Activated CD4-positive, alpha-beta memory T cell treated with anti-CD3 and anti-CD28 coated beads, Interleukin-2, amount 10 ng/mL, durations not matched to agents 7 days and 5 days (primary cell): ENCODE measurements at regions not wholly inside any gene's neighbourhood (a gene's known extent, or its start where the extent isn't known, plus 50 kb on each side); places are given as distances from the start of the nearest gene placed in this dataset.
"Not testable (repeated sequence)": the region's sequence is repeated elsewhere in the genome, so short reads cannot be mapped to it uniquely, and the experiment has no call there.

Experiments
- CTCF ChIA-PET: fragments of 350-600 bp; sonication (Branson Sonifier 250); formaldehyde crosslinking; loops from one replicate; lab custom pipeline; 2021; ENCODE audit warnings: antibody characterized with exemption, inconsistent platforms; lab: Charles Lee
- POLR2A ChIA-PET: fragments of 350-600 bp; sonication (Branson Sonifier 250); formaldehyde crosslinking; loops from one replicate; lab custom pipeline; 2021; ENCODE audit warnings: antibody characterized with exemption; lab: Charles Lee
- DNase-seq: peaks from one replicate; pipeline ENCODE4 v3.0.0-alpha.2; 2020
- H3K27ac Mint-ChIP-seq: one replicate; pipeline ENCODE4 v1.8.0; 2021; ENCODE audit warnings: mild to moderate bottlenecking, mixed read lengths
- H3K27me3 Mint-ChIP-seq: one replicate; pipeline ENCODE4 v1.8.0; 2021; ENCODE audit warnings: mixed read lengths
- H3K36me3 Mint-ChIP-seq: one replicate; pipeline ENCODE4 v1.8.0; 2021; ENCODE audit warnings: low read depth, mixed read lengths
- H3K4me1 Mint-ChIP-seq: one replicate; pipeline ENCODE4 v1.8.0; 2021; ENCODE audit warnings: mixed read lengths
- H3K4me3 Mint-ChIP-seq: one replicate; pipeline ENCODE4 v1.8.0; 2021; ENCODE audit warnings: mild to moderate bottlenecking, mixed read lengths
- H3K9me3 Mint-ChIP-seq: one replicate; pipeline ENCODE4 v1.8.0; 2021; ENCODE audit warnings: mixed read lengths

DNA sequence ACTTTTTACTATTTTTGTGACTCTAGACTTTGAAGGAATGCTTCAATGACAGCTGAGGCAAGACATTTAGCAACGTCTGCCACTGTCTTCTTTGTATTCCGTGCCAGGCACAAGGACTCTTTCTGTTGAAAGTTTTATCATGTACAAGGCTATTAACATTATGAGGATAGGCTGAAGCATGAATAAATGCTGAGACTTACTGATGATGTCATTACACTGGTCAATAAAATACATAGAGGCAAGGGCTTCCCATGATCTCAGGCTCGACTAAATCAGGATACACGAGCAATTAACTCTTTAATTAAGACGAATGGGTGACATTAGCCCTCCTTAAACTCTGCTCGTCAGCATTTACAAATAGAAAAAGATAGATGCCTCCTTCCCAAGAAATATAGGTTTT lies 1393.3 kb upstream of the WWC1 start:
- ChIA-PET CTCF (no interaction called here), POLR2A (no interaction called here)
- H3K27ac Mint-ChIP-seq: no peak overlapping the region
- H3K36me3 Mint-ChIP-seq: no peaks in the 10 kb centered on the region
- peaks cover 4% of the 10 kb centered on the region for H3K9me3 Mint-ChIP-seq
- H3K4me1 Mint-ChIP-seq: no peaks in the 10 kb centered on the region
- no peak overlapping the region for H3K4me3 Mint-ChIP-seq
- no peaks in the 10 kb centered on the region for H3K27me3 Mint-ChIP-seq
- no peak for DNase-seq

DNA sequence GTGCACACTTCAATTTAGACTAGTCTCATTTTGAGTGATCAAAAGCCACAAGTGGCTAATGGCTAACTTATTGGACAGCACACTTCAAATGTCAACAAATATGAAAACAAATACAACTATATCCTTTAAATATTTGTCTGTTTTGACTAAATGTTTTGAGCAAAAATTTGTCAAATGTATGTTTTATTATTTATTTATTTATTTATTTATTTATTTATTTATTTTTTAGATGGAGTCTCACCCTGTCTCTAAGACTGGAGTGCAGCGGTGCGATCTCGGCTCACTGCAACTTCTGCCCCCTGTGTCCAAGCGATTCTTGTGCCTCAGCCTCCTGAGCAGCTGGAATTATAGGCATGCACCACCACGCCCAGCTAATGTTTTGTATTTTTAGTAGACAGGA lies 1392.1 kb upstream of the WWC1 start:
- ChIA-PET CTCF (no interaction called here), POLR2A (no interaction called here)
- no peak overlapping the region for H3K27ac Mint-ChIP-seq
- no peak overlapping the region for H3K4me3 Mint-ChIP-seq
- H3K9me3 Mint-ChIP-seq: peaks cover 4% of the 10 kb centered on the region
- H3K36me3 Mint-ChIP-seq: no peaks in the 10 kb centered on the region
- no peaks in the 10 kb centered on the region for H3K4me1 Mint-ChIP-seq
- H3K27me3 Mint-ChIP-seq: no peaks in the 10 kb centered on the region
- no peak for DNase-seq

DNA sequence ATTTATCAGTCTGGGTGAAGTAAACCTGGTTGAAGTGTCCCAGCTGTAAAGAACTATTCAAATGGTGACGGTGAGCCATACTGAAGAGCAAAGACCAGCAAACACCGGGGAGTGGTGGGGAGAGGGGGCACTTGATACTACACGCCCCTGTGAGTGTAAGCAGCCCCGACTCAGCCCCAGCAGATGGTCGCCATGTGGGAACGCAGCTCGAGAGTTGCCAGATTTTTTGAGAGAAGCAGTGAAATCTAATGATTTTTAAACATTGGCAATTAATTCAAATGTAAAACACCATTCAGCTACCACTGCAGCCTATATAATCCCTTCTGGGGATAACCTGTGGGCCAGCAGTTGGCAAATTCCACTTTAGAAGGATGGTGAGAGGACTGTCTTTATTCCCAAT lies 1386.9 kb upstream of the WWC1 start:
- H3K36me3 Mint-ChIP-seq: no peaks in the 10 kb centered on the region

DNA sequence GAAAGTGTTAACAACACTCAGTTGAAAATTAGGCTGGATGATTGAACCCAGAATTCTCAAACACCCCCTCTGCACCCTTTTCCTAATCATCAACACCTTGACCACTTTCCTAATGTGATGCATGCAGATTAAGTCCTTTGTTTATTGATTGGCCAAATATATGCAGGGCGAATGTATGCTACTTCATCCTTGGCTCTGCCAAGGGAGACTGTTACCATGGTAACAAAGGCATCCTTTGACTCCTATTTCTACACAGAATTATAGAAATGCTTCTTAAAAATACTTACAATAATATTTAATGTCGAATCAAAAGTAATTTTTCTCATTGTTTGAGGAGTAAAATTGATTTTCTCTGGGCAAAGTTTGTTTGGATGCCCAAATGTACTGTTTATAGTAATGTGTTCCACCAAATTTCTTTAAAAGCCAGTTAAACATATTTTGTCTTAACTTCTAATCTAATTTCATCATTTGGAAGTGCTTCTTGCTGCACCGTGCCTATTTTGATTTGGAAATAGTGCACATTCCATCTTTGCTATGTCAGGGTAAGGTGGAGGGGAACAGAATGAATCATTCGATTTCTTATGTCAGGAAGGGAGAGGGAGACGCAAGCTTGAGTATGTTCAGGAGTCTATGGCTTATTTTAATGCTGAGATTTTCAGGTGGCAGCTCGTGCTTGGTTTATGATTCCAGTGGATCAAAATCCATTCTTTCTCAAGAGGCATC lies 1384.3 kb upstream of the WWC1 start:
- Mint-ChIP-seq H3K36me3 (no peaks in the 10 kb centered on the region), H3K9me3 (peaks cover 6% of the 10 kb centered on the region), H3K4me1 (no peaks in the 10 kb centered on the region), H3K4me3 (no peak overlapping the region), H3K27ac (no peak overlapping the region), H3K27me3 (no peaks in the 10 kb centered on the region)
- ChIA-PET CTCF (no interaction called here), POLR2A (no interaction called here)
- DNase-seq: no peak

More for the DNA sequence above, 1386.9 kb upstream of the WWC1 start:
- CTCF ChIA-PET: no interaction called here
- POLR2A ChIA-PET: no interaction called here
- DNase-seq: no peak
- Mint-ChIP-seq H3K9me3 (peaks cover 5% of the 10 kb centered on the region), H3K4me3 (no peak overlapping the region), H3K4me1 (no peaks in the 10 kb centered on the region), H3K27ac (no peak overlapping the region), H3K27me3 (no peaks in the 10 kb centered on the region)

DNA sequence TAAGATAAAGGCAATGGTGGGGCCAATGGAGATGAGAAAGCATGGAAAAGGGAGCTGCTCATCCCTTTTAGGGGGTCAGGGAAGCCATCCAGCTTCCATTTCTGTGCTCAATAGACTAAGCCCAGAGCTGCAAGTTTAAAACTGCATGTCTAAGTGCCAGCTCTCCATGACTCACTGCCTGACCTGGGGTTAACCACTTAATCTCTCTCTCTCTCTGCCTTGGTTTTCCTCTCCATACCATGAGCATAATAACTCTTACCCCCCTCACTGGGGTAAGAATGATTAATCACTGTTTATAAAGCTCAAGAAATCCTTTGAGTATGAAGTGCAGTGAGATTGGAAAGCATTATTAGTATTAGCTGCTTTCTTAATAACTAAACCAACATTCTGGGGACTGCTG lies 1382.4 kb upstream of the WWC1 start:
- Mint-ChIP-seq H3K4me1 (no peaks in the 10 kb centered on the region), H3K27ac (no peak overlapping the region), H3K27me3 (no peaks in the 10 kb centered on the region), H3K9me3 (peaks cover 6% of the 10 kb centered on the region), H3K36me3 (no peaks in the 10 kb centered on the region), H3K4me3 (no peak overlapping the region)
- no peak for DNase-seq
- ChIA-PET CTCF (no interaction called here), POLR2A (no interaction called here)

DNA sequence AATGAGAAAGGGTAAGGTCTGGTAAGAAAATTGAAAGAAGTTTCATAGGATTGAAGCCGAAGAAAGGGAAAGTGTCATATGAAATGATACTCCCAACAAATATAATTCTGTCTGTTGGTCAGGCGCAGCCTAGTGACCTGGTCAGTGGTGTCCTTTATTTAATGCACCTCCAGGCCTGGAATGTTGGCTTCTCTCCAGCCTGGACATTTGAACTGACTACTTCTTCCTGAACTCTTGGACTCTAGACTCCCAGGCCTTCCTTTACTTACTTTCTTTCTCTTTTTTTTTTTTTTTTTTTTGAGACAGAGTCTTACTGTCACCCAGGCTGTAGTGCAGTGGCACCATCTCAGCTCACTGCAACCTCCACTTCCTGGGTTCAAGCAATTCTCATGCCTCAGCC lies 1381.5 kb upstream of the WWC1 start:
- Mint-ChIP-seq H3K4me3 (no peak overlapping the region), H3K27ac (no peak overlapping the region), H3K36me3 (no peaks in the 10 kb centered on the region), H3K27me3 (no peaks in the 10 kb centered on the region), H3K4me1 (no peaks in the 10 kb centered on the region), H3K9me3 (peaks cover 6% of the 10 kb centered on the region)
- CTCF ChIA-PET: no interaction called here
- POLR2A ChIA-PET: no interaction called here
- no peak for DNase-seq

DNA sequence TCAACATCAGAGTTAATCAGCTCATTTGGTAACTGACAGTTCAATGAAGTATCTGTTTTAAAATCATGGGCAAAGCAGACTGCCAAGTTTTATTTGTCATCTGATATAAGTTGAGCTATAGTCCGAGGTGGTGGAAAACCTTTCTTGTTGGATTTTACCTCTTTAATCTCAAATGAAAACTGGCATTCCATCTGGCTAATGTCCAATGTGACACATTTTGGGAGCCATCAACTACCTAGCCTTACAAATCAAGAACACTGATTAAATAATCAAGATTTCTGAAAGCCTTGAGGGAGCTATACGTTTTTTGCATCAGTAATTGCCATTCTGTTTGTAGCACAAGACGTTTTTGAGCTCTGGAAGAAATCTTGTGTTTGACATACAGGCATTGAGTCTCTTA lies 1380.5 kb upstream of the WWC1 start:
- Mint-ChIP-seq H3K4me3 (no peak overlapping the region), H3K4me1 (no peaks in the 10 kb centered on the region), H3K9me3 (peaks cover 6% of the 10 kb centered on the region), H3K36me3 (no peaks in the 10 kb centered on the region), H3K27me3 (no peaks in the 10 kb centered on the region), H3K27ac (no peak overlapping the region)
- no peak for DNase-seq
- CTCF ChIA-PET: no interaction called here
- POLR2A ChIA-PET: no interaction called here

DNA sequence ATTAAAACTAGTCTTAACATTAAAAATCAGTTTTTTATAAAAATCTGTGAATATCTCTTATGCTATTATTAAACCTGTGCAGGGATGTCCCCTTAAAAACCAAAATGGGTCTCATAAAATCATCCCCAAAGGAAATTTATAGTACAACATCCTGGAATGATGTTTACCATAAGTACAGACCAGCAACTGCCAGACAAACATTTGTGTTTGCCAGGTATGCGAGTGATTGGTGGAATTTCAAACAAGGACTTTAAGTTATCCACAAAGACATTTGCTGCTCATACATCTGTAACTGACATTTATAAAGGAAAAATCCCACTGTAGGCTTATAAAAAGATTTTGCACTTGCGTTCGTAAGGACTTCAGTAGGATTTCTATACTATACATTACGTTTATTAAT lies 1375.4 kb upstream of the WWC1 start:
- no peaks in the 10 kb centered on the region for H3K4me1 Mint-ChIP-seq
- peaks cover 9% of the 10 kb centered on the region for H3K9me3 Mint-ChIP-seq
- no peak overlapping the region for H3K27ac Mint-ChIP-seq
- DNase-seq: no peak
- ChIA-PET POLR2A (no interaction called here), CTCF (no interaction called here)
- no peaks in the 10 kb centered on the region for H3K27me3 Mint-ChIP-seq
- no peak overlapping the region for H3K4me3 Mint-ChIP-seq
- H3K36me3 Mint-ChIP-seq: no peaks in the 10 kb centered on the region

DNA sequence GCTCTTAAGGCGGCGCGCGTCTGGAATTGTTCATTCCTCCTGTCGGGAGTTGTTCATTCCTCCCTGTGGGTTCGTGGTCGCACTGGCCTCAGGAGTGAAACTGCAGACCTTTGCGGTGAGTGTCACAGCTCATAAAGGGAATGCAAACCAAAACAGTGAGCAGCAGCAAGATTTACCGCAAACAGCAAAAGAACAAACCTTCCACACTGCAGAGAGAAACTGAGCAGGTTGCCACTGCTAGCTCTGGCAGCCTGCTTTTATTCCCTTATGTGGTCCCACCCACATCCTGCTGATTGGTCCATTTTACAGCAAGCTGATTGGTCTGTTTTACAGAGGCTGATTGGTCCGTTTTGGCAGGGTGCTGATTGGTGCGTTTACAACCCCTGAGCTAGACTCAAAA lies 1365.3 kb upstream of the WWC1 start:
- ChIA-PET CTCF (no interaction called here), POLR2A (no interaction called here)
- H3K36me3 Mint-ChIP-seq: no peaks in the 10 kb centered on the region
- DNase-seq: no peak
- H3K27ac Mint-ChIP-seq: no peak overlapping the region
- H3K4me3 Mint-ChIP-seq: no peak overlapping the region
- H3K9me3 Mint-ChIP-seq: peaks cover 20% of the 10 kb centered on the region
- no peaks in the 10 kb centered on the region for H3K27me3 Mint-ChIP-seq
- H3K4me1 Mint-ChIP-seq: no peaks in the 10 kb centered on the region

DNA sequence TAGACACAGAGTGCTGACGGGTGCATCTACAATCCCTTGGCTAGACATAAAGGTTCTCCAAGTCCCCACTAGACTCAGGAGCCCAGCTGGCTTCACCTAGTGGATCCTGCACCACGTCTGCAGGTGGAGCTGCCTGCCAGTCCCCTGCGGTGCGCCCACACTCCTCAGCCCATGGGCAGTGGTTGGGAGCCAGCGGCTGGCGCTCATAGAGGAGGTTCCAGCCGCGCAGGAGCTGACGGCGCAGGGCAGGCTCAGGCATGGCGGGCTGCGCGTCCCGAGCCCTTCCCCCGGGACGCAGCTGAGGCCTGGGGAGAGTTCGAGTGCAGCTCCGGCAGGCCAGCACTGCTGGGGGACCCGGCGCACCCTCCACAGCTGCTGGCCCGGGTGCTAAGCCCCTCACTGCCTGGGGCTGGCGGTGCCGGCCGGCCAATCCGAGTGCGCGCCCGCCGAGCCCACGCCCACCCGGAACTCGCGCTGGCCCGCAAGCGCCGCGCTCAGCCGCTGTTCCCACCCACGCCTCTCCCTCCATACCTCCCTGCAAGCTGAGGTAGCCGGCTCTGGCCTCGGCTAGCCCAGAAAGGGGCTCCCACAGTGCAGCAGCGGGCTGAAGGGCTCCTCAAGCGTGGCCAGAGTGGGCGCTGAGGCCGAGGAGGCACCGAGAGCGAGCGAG lies 1364.5 kb upstream of the WWC1 start:
- POLR2A ChIA-PET, H3K4me3 Mint-ChIP-seq, H3K27me3 Mint-ChIP-seq, DNase-seq, H3K27ac Mint-ChIP-seq, H3K4me1 Mint-ChIP-seq, CTCF ChIA-PET, H3K36me3 Mint-ChIP-seq: not testable (repeated sequence)
- H3K9me3 Mint-ChIP-seq: peaks cover 24% of the 10 kb centered on the region

DNA sequence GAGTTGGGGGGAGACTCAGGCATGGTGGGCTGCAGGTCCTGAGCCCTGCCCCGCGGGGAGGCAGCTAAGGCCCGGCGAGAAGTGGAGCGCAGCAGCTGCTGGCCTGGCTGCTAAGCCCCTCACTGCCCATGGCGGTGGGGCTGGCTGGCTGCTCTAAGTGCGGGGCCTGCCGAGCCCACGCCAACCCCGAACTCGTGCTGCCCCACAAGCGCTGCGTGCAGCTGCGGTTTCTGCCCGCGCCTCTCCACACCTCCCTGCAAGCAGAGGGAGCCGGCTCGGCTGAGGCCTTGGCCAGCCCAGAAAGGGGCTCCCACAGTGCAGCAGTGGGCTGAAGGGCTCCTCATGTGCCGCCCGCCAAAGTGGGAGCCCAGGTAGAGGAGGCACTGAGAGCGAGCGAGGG lies 1355.1 kb upstream of the WWC1 start:
- Mint-ChIP-seq H3K4me1 (no peaks in the 10 kb centered on the region), H3K36me3 (no peaks in the 10 kb centered on the region), H3K27me3 (no peaks in the 10 kb centered on the region), H3K4me3 (no peak overlapping the region), H3K9me3 (peaks cover 8% of the 10 kb centered on the region), H3K27ac (no peak overlapping the region)
- ChIA-PET POLR2A (no interaction called here), CTCF (no interaction called here)
- no peak for DNase-seq

DNA sequence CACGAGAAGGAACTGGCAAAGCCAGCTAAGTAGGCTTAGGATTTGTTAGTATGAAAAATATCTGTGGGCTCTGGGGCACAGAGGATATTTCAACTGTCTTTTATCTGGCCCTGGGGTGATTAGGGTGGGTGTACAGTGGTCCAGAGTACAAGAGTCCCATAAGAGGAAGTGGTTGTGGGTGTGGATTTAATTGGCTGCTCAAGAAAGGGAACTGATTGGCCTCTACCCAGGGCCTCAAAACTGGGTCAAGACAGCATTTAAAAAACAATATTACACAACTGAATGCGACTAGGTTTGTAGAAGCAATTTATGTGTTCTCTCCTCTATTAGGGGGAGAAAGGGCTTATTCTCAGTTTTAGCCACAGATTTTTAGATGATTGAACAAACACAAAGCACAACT lies 1353.4 kb upstream of the WWC1 start:
- ChIA-PET CTCF (no interaction called here), POLR2A (no interaction called here)
- no peaks in the 10 kb centered on the region for H3K27me3 Mint-ChIP-seq
- no peak overlapping the region for H3K4me3 Mint-ChIP-seq
- no peak overlapping the region for H3K27ac Mint-ChIP-seq
- H3K36me3 Mint-ChIP-seq: no peaks in the 10 kb centered on the region
- DNase-seq: no peak
- peaks cover 9% of the 10 kb centered on the region for H3K9me3 Mint-ChIP-seq
- no peaks in the 10 kb centered on the region for H3K4me1 Mint-ChIP-seq

DNA sequence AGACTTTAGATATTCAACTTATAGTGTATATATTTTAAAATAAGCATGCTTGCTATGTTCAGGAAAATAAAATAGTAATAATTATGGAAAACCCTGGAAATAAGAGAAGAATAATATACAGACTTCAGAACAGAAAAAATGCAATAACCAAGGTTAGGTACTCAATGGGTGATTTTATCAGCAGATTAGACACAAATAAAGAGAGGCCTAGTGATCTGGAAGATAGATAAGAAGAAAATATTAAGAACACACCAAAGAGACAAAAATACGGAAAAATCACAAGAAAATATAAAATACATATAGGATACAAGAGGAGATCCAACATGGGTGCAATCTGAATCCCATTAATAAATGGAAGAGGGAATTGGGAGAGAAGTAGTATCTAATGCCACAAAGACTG lies 1348.5 kb upstream of the WWC1 start:
- DNase-seq: no peak
- H3K4me3 Mint-ChIP-seq: no peak overlapping the region
- peaks cover 7% of the 10 kb centered on the region for H3K9me3 Mint-ChIP-seq
- H3K27ac Mint-ChIP-seq: no peak overlapping the region
- CTCF ChIA-PET: no interaction called here
- H3K4me1 Mint-ChIP-seq: no peaks in the 10 kb centered on the region
- POLR2A ChIA-PET: no interaction called here
- no peaks in the 10 kb centered on the region for H3K27me3 Mint-ChIP-seq
- no peaks in the 10 kb centered on the region for H3K36me3 Mint-ChIP-seq

DNA sequence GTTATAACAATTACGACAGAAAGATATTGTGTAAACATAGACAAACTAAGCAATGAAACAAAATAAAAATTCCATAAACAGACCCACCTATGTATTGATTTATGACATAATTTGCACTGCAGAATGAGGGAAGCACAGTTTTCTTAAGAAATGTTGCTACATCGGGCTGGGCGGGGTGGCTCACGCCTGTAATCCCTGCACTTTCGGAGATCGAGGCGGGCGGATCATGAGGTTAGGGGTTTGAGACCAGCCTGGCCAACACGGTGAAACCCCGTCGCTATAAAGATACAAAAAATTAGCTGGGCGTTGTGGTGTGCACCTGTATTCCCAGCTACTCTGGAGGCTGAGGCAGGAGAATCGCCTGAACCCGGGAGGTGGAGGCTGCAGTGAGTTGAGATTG lies 1344.4 kb upstream of the WWC1 start:
- ChIA-PET CTCF (no interaction called here), POLR2A (no interaction called here)
- H3K4me1 Mint-ChIP-seq: no peaks in the 10 kb centered on the region
- H3K27me3 Mint-ChIP-seq: no peaks in the 10 kb centered on the region
- H3K9me3 Mint-ChIP-seq: peaks cover 5% of the 10 kb centered on the region
- H3K36me3 Mint-ChIP-seq: no peaks in the 10 kb centered on the region
- H3K27ac Mint-ChIP-seq: no peak overlapping the region
- no peak for DNase-seq
- no peak overlapping the region for H3K4me3 Mint-ChIP-seq
